ENCODE measurements at regions not wholly inside any gene's neighbourhood (a gene's known extent, or its start where the extent isn't known, plus 50 kb on each side); places are given as distances from the start of the nearest gene placed in this dataset.

DNA sequence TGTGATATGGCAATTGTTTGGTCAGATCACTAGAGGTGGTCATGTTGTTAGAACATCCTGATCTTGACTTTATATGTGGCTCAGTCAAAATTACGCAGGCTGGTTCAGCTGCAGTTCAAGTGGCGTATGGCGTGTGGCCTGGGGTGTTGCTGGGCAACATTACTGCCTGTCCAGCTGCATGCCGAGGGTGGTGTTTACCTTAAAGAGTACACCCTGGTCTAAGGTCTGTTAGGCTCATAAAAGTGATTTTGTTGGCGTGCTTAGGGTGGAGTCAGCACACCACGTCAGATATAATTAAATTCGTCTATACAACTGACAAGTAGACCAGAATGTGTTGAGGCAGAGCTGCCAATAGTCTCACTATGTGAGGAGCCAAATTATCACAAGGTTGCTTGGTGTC, 55.6 kb upstream of the NEDD9 start:
- TF ChIP-seq, protein P1, sequence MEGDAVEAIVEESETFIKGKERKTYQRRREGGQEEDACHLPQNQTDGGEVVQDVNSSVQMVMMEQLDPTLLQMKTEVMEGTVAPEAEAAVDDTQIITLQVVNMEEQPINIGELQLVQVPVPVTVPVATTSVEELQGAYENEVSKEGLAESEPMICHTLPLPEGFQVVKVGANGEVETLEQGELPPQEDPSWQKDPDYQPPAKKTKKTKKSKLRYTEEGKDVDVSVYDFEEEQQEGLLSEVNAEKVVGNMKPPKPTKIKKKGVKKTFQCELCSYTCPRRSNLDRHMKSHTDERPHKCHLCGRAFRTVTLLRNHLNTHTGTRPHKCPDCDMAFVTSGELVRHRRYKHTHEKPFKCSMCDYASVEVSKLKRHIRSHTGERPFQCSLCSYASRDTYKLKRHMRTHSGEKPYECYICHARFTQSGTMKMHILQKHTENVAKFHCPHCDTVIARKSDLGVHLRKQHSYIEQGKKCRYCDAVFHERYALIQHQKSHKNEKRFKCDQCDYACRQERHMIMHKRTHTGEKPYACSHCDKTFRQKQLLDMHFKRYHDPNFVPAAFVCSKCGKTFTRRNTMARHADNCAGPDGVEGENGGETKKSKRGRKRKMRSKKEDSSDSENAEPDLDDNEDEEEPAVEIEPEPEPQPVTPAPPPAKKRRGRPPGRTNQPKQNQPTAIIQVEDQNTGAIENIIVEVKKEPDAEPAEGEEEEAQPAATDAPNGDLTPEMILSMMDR (IDR thresholded peaks at IDR 0.05; ENCODE audit: borderline replicate concordance, extremely low read depth, low read length, poor library complexity, severe bottlenecking): no peak
- no peak for TF ChIP-seq EZH2 (IDR thresholded peaks at IDR 0.05; ENCODE audit: borderline replicate concordance, low read depth, low read length, severe bottlenecking)
